Hepatic stellate cell (primary cell): ENCODE measurements at regions not wholly inside any gene's neighbourhood (a gene's known extent, or its start where the extent isn't known, plus 50 kb on each side); places are given as distances from the start of the nearest gene placed in this dataset.
"Not testable (repeated sequence)": the region's sequence is repeated elsewhere in the genome, so short reads cannot be mapped to it uniquely, and the experiment has no call there.

Source experiments
- DNase-seq: peaks from one replicate; pipeline ENCODE4 v3.0.0; 2011; ENCODE audit warnings: low spot score

- no peak for DNase-seq
These were observed 1350.1 kb upstream of the C9orf72 start for GRCh38 chr9:28923351-28923750.

DNA sequence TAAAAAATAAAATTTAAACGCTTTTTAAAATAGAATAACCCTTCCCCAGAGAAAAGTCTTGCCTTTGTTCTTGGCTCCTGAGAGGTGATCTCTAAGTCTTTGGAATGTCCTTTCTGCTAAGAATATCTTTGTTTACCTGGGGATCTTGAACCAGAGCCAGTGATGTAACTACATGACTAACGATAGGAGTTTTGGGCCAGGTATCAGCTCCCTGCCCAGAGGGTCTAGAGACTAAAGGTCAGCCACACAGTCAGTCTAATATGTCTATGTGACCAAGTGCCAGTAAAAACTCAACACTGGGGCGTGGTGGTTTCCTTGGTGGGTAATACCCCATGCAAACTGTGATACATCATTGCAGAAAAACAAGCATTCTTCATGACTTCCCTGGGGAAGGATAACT is 1351.9 kb upstream of the C9orf72 start:
- DNase-seq, result no peak

DNA sequence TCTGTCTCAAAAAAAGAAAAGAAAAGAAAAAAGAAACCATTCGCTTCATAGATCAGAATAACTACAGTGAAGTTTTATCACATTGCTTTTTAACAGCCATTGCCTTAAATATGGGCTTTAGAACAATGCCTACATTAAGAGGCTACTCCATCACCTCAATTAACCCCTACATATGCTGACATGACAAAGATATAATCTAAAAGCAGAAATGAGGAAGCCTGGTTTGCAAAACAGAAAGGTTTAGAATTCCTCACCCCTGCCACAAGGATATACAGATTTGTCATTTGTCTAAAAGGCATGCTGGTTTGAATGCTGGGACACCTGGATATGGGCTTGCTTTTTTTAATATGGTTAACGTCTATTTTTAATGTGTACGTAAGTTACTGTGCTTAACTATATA is 1353.0 kb upstream of the C9orf72 start:
- no peak for DNase-seq

- no peak for DNase-seq
These were observed 1354.4 kb upstream of the C9orf72 start for GRCh38 chr9:28927691-28928090.

- DNase-seq, result no peak
These were observed 1356.2 kb upstream of the C9orf72 start for GRCh38 chr9:28929433-28929832.

DNA sequence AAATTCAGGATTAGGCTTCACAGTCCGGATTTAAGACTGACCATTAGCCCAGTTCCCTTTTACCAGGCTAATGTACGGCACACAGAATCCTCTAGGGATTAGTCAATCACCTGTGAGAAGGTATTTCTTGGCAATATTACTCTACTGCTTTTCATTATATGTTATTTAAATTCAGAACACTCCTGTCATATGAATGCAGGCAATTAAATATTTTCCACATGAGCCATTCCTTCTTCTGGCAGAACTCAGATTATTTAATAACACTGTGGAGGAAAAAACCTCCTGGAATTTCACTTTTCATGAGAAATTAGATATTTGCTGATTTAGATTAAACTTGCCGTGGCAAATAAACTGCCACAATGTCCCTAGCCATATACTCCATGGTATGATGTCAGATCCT is 1357.5 kb upstream of the C9orf72 start:
- no peak for DNase-seq

- no peak for DNase-seq
These were observed 1360.8 kb upstream of the C9orf72 start for GRCh38 chr9:28934111-28934510.

GRCh38 chr9:28938981-28939380 is 1365.7 kb upstream of the C9orf72 start:
- no peak for DNase-seq

DNA sequence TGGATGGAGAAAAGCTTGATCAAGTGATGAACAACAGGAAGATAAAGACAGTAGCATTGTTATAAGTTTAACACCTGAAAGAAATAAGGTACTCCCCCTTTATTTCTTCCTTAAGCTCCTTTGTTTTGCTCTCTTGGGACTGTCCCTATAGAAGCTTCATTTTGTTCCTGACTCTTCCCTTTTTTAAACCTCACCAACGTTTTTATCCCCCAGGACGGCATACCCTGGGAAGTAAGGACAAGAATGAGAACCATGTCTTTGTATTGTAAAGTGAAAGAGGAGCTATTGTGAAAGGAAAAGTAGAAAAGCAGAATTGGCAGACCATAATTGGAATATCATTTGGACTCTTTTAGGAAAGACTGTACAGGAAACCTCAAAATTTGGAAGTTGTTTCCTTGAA is 1368.6 kb upstream of the C9orf72 start:
- DNase-seq, result no peak

GRCh38 chr9:28942941-28943340 is 1369.7 kb upstream of the C9orf72 start:
- DNase-seq, result no peak

GRCh38 chr9:28946648-28947047 is 1373.4 kb upstream of the C9orf72 start:
- no peak for DNase-seq

- no peak for DNase-seq
These were observed 1378.7 kb upstream of the C9orf72 start for GRCh38 chr9:28951945-28952344.

GRCh38 chr9:28956116-28956880 is 1383.0 kb upstream of the C9orf72 start:
- no peak for DNase-seq

- DNase-seq, result no peak
These were observed 1387.3 kb upstream of the C9orf72 start for GRCh38 chr9:28960602-28961001.

- DNase-seq, result no peak
These were observed 1388.3 kb upstream of the C9orf72 start for GRCh38 chr9:28961623-28962022.

- DNase-seq, result no peak
These were observed 1393.9 kb upstream of the C9orf72 start for GRCh38 chr9:28967226-28967625.

DNA sequence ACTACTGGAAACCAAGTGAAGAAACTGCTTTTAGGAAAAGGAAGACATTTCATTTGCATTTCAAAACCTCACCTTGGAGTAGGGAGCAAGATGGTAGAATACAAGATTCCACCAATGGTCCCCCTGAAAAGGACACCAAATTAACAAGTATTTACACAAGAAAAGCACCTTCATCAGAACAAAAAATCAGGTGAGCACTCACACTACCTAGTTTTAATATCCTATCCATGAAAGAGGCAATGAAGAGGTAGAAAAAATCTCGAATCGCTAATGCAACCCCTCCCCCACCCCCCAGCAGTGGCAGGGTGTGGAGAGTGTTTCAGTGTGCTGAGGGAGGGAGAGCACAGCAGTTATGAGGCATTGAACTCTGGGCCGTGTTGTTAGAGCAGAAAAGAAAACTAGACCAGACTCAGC is 1397.0 kb upstream of the C9orf72 start:
- no peak for DNase-seq

DNA sequence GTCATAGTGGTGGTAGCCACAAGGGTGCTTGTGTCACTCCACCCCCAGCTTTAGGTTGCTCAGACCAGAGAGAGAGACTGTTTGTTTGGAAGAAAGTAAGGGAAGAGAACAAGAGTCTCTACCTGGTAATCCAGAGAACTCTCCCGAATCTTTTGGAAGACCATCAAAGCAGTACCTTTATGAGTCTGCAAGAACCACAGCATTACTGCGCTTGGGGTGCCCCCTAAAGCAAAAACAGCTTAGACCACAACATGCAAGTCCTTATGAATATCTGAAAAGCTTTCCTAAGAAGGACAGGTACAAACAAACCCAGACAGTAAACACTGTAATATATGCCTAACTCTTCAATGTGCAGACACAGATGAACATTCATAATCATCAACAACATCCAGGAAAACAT is 1398.6 kb upstream of the C9orf72 start:
- no peak for DNase-seq

- no peak for DNase-seq
These were observed 1403.0 kb upstream of the C9orf72 start for GRCh38 chr9:28976250-28976649.

GRCh38 chr9:28976684-28977083 is 1403.4 kb upstream of the C9orf72 start:
- DNase-seq, result no peak

DNA sequence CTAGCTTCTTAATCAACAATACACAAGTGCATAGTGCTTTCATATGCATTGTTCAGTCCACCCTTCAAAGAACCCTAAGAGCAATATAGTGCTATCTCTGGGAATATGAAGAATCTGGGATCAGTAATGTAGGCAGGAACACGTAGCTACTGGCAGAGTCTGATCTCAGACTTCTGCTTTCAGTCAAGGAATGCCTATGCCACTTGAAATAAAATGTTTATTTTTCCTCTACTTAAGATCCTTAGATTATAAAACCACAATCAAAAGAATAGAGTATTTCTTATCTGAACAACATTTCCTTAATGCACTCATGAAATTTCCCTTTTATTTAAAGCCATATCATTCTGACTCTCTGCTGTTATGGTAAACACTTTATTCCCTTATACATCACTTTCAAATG is 1407.8 kb upstream of the C9orf72 start:
- DNase-seq, result no peak

GRCh38 chr9:28981711-28982110 is 1408.4 kb upstream of the C9orf72 start:
- DNase-seq, result no peak

DNA sequence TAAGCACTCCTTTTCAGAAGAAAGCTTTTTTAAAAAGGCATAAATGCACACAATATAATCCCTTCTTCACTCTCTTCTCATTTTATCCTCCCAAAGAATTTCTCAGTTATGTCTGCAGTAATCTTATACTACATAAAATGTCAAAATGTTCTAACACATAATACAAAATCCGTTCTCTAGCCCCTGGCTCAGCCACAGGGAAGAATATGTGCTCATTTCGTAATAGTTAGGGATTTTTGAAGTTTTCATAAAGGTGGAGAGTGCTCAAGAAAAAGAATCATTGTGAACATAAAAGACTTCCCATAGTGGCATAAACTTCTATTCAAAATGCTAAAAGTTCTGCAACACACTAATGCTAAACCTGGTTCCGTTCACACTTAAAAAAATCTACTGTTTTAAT is 1410.7 kb upstream of the C9orf72 start:
- no peak for DNase-seq

GRCh38 chr9:28990009-28990408 is 1416.7 kb upstream of the C9orf72 start:
- DNase-seq, result not testable (repeated sequence)
